NOMO-1 treated with dmso at 0.1 percent for 144 hours (cell line): ENCODE measurements at regions not wholly inside any gene's neighbourhood (a gene's known extent, or its start where the extent isn't known, plus 50 kb on each side); places are given as distances from the start of the nearest gene placed in this dataset.

Experiments used
- DNase-seq: peaks from one replicate; lab custom pipeline; 2025; ENCODE audit not compliant: unreplicated experiment; lab: John Stamatoyannopoulos, UW

GRCh38 chr12:60119327-60119726, 523.5 kb downstream of the SLC16A7 start:
- DNase-seq, result no peak

- no peak for DNase-seq
Observed at GRCh38 chr12:60120199-60120598, 524.4 kb downstream of the SLC16A7 start.

- DNase-seq, result no peak
Observed at GRCh38 chr12:60123557-60123956, 527.7 kb downstream of the SLC16A7 start.

- DNase-seq, result no peak
Observed at GRCh38 chr12:60137513-60137912, 541.7 kb downstream of the SLC16A7 start.

- no peak for DNase-seq
Observed at GRCh38 chr12:60138526-60138925, 542.7 kb downstream of the SLC16A7 start.

GRCh38 chr12:60144395-60144794, 548.6 kb downstream of the SLC16A7 start:
- DNase-seq, result no peak

- no peak for DNase-seq
Observed at GRCh38 chr12:60148109-60148508, 552.3 kb downstream of the SLC16A7 start.

GRCh38 chr12:60148831-60149230, 553.0 kb downstream of the SLC16A7 start:
- no peak for DNase-seq

GRCh38 chr12:60152756-60153155, 556.9 kb downstream of the SLC16A7 start:
- DNase-seq, result no peak

GRCh38 chr12:60159761-60160160, 563.9 kb downstream of the SLC16A7 start:
- DNase-seq, result no peak

GRCh38 chr12:60162988-60163720, 567.3 kb downstream of the SLC16A7 start:
- no peak for DNase-seq

GRCh38 chr12:60165781-60166180, 570.0 kb downstream of the SLC16A7 start:
- DNase-seq, result no peak

- DNase-seq, result no peak
Observed at GRCh38 chr12:60168441-60168840, 572.6 kb downstream of the SLC16A7 start.

- DNase-seq, result no peak
Observed at GRCh38 chr12:60169904-60170303, 574.1 kb downstream of the SLC16A7 start.

GRCh38 chr12:60172266-60173211, 576.7 kb downstream of the SLC16A7 start:
- no peak for DNase-seq

GRCh38 chr12:60173224-60174170, 577.7 kb downstream of the SLC16A7 start:
- peak; percentile 13 for DNase-seq

GRCh38 chr12:60174476-60174875, 578.6 kb downstream of the SLC16A7 start:
- DNase-seq, result no peak

GRCh38 chr12:60174941-60175340, 579.1 kb downstream of the SLC16A7 start:
- no peak for DNase-seq

GRCh38 chr12:60176891-60177290, 581.1 kb downstream of the SLC16A7 start:
- no peak for DNase-seq

- no peak for DNase-seq
Observed at GRCh38 chr12:60180298-60180697, 584.5 kb downstream of the SLC16A7 start.

GRCh38 chr12:60182354-60182753, 586.5 kb downstream of the SLC16A7 start:
- DNase-seq, result no peak
